SK-N-MC (cell line): ENCODE measurements at regions not wholly inside any gene's neighbourhood (a gene's known extent, or its start where the extent isn't known, plus 50 kb on each side); places are given as distances from the start of the nearest gene placed in this dataset.

Experiments
- EZH2 ChIP-seq: fragments of 200-600 bp; sonication (generic); IDR thresholded peaks from one replicate; pipeline ENCODE4 v1.6.1; 2017; ENCODE audit warnings: antibody characterized with exemption
- POLR2AphosphoS5 ChIP-seq: IDR thresholded peaks from 2 replicates; pipeline ENCODE4 v1.6.1; 2012; ENCODE audit warnings: mild to moderate bottlenecking, low read depth, low read length, borderline replicate concordance

DNA sequence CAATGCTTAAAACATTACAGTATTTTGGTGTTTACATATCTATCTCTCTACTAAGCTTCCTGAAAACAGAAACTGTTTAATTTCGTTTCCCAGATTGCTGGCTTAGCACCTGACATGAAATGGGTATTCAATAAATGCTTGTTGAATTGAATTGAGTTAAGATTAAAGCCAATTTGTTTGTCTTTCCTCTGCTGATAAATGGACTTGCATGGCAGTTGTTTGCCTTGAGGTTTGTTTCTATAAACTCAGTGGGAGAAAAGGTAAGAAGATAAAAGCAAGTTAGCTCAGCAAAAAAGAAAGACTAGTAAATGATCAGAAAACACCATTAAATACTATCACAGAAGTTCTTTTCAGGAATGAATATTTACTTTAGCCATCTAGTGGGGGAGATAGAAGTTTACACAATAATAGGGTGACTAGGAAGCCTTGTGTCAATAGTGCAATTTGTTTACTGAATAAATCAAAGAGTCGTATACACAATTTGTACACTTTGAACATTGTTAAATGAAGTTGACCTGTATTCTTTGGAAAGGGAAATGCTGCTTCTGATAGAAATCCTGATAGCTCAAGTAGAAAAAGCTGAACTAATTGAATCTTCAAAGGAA is 754.5 kb upstream of the FAM98A start:
- TF ChIP-seq EZH2 (no peak), POLR2AphosphoS5 (no peak)
